ENCODE measurements at regions not wholly inside any gene's neighbourhood (a gene's known extent, or its start where the extent isn't known, plus 50 kb on each side); places are given as distances from the start of the nearest gene placed in this dataset.

GRCh38 chr21:36249576-36250422 is 70.2 kb upstream of the MORC3 start:
- peaks cover 3% of the 10 kb centered on the region for H3K36me3 ChIP-seq (ENCODE audit: control insufficient read depth, insufficient read depth, low read length)
- no peaks in the 10 kb centered on the region for H3K27me3 Mint-ChIP-seq (ENCODE audit: insufficient read depth, unreplicated experiment)
- no peak overlapping the region for H3K4me3 Mint-ChIP-seq (ENCODE audit: unreplicated experiment)
- no peak overlapping the region for H3K4me3 ChIP-seq (ENCODE audit: low read depth, low read length)
- no peak for DNase-seq
- TF ChIP-seq CTCF (IDR thresholded peaks at IDR 0.05; ENCODE audit: insufficient read depth in 1 of 2, low read depth in 1 of 2, low read length in 1 of 2, severe bottlenecking in 1 of 2, unreplicated experiment in 1 of 2): no peak
- BruUV-seq (replicated peaks): no TSS peak
- CTCF ChIA-PET: no interaction called here
- intact Hi-C loops (cut with micrococcal nuclease; ENCODE audit: unreplicated experiment): no loop called here
- peaks cover 18% of the 10 kb centered on the region for H3K4me1 Mint-ChIP-seq (ENCODE audit: low read depth, unreplicated experiment)
- no peaks in the 10 kb centered on the region for H3K9me3 ChIP-seq
- H3K27me3 ChIP-seq (replicated peaks; ENCODE audit: control insufficient read depth, insufficient read depth, low read length): no peaks in the 10 kb centered on the region
- H3K9me3 Mint-ChIP-seq (ENCODE audit: unreplicated experiment): no peaks in the 10 kb centered on the region
- POLR2A ChIA-PET: no interaction called here
- peaks cover 10% of the 10 kb centered on the region for H3K4me1 ChIP-seq
- no peak overlapping the region for H3K27ac Mint-ChIP-seq (ENCODE audit: unreplicated experiment)
- peaks cover 44% of the 10 kb centered on the region for H3K36me3 Mint-ChIP-seq (ENCODE audit: insufficient read depth, unreplicated experiment)

- Mint-ChIP-seq H3K9me3 (ENCODE audit: unreplicated experiment) (no peaks in the 10 kb centered on the region), H3K4me1 (ENCODE audit: low read depth, unreplicated experiment) (peaks cover 18% of the 10 kb centered on the region), H3K4me3 (ENCODE audit: unreplicated experiment) (no peak overlapping the region), H3K27ac (ENCODE audit: unreplicated experiment) (no peak overlapping the region), H3K27me3 (ENCODE audit: insufficient read depth, unreplicated experiment) (no peaks in the 10 kb centered on the region), H3K36me3 (ENCODE audit: insufficient read depth, unreplicated experiment) (peaks cover 37% of the 10 kb centered on the region)
- TF ChIP-seq CTCF (IDR thresholded peaks at IDR 0.05; ENCODE audit: insufficient read depth in 1 of 2, low read depth in 1 of 2, low read length in 1 of 2, severe bottlenecking in 1 of 2, unreplicated experiment in 1 of 2): no peak
- intact Hi-C loops (cut with micrococcal nuclease; ENCODE audit: unreplicated experiment): no loop called here
- H3K4me1 ChIP-seq: peaks cover 10% of the 10 kb centered on the region
- H3K9me3 ChIP-seq: no peaks in the 10 kb centered on the region
- CTCF ChIA-PET: no interaction called here
- POLR2A ChIA-PET: no interaction called here
- peaks cover under 1% of the 10 kb centered on the region; the same call in 1 of the 2 replicates for H3K36me3 ChIP-seq (ENCODE audit: control insufficient read depth, insufficient read depth, low read length)
- H3K4me3 ChIP-seq (ENCODE audit: low read depth, low read length): no peak overlapping the region
- BruUV-seq (replicated peaks): no TSS peak
- no peaks in the 10 kb centered on the region for H3K27me3 ChIP-seq (replicated peaks; ENCODE audit: control insufficient read depth, insufficient read depth, low read length)
- no peak for DNase-seq
These were observed 69.4 kb upstream of the MORC3 start for GRCh38 chr21:36250423-36251075.

- POLR2A ChIA-PET: interaction anchor here (0.7 to 1.1 kb wide), 3 partner anchors 66 to 99 kb away, joined by 7 to 18 read pairs (median 16); partner anchors contain the start of gene MORC3
These were observed 65.7 kb upstream of the MORC3 start for GRCh38 chr21:36254106-36254941.

More at GRCh38 chr21:36254106-36254941, 65.7 kb upstream of the MORC3 start:
- H3K36me3 ChIP-seq (ENCODE audit: control insufficient read depth, insufficient read depth, low read length): peaks cover 1% of the 10 kb centered on the region
- Mint-ChIP-seq H3K4me3 (ENCODE audit: unreplicated experiment) (no peak overlapping the region), H3K27me3 (ENCODE audit: insufficient read depth, unreplicated experiment) (no peaks in the 10 kb centered on the region), H3K27ac (ENCODE audit: unreplicated experiment) (peak overlapping the region; percentile 54), H3K9me3 (ENCODE audit: unreplicated experiment) (peaks cover 12% of the 10 kb centered on the region), H3K4me1 (ENCODE audit: low read depth, unreplicated experiment) (peaks cover 25% of the 10 kb centered on the region), H3K36me3 (ENCODE audit: insufficient read depth, unreplicated experiment) (peaks cover 28% of the 10 kb centered on the region)
- CTCF ChIA-PET: interaction anchor here (0.9 kb wide), 1 partner anchor 12 kb away, joined by 9 read pairs; no protein-coding TSS in a partner anchor
- peak in 1 of 2 experiments; percentile 37 for DNase-seq
- H3K27me3 ChIP-seq (replicated peaks; ENCODE audit: control insufficient read depth, insufficient read depth, low read length): no peaks in the 10 kb centered on the region
- BruUV-seq (replicated peaks): no TSS peak
- TF ChIP-seq CTCF (IDR thresholded peaks at IDR 0.05; ENCODE audit: insufficient read depth in 1 of 2, low read depth in 1 of 2, low read length in 1 of 2, severe bottlenecking in 1 of 2, unreplicated experiment in 1 of 2): no peak
- H3K9me3 ChIP-seq: no peaks in the 10 kb centered on the region
- H3K4me1 ChIP-seq: no peaks in the 10 kb centered on the region
- no peak overlapping the region for H3K4me3 ChIP-seq (ENCODE audit: low read depth, low read length)
- intact Hi-C loops (cut with micrococcal nuclease; ENCODE audit: unreplicated experiment): loop anchor here (1.0 kb wide), 1 partner anchor 19 kb away; no protein-coding TSS in a partner anchor

Measured in Caco-2 (cell line).